ENCODE measurements at regions not wholly inside any gene's neighbourhood (a gene's known extent, or its start where the extent isn't known, plus 50 kb on each side); places are given as distances from the start of the nearest gene placed in this dataset.

- Mint-ChIP-seq H3K9me3 (peaks cover 0 to 3% (median 0%) of the 10 kb centered on the region in 7 donors), H3K36me3 (no peaks in the 10 kb centered on the region), H3K27me3 (ENCODE audit: low read depth in 3 of 3) (peaks cover 0 to 4% (median 0%) of the 10 kb centered on the region in 3 donors), H3K27ac (no peak overlapping the region), H3K4me3 (no peak overlapping the region), H3K4me1 (no peaks in the 10 kb centered on the region)
- Histone ChIP-seq H2AFZ (ENCODE audit: insufficient read depth, low read depth, low read length, poor library complexity, severe bottlenecking) (no peak overlapping the region), H3K4me3 (replicated peaks in 1 of 3; ENCODE audit: low read depth in 2 of 3, low read length in 3 of 3) (no peak overlapping the region), H3K36me3 (replicated peaks in 1 of 2; ENCODE audit: control insufficient read depth in 1 of 2, insufficient read depth in 2 of 2, low read length in 2 of 2) (no peaks in the 10 kb centered on the region), H4K20me1 (ENCODE audit: insufficient read depth, low read length) (no peaks in the 10 kb centered on the region), H3K4me2 (replicated peaks; ENCODE audit: extremely low read depth, low read length, poor library complexity, severe bottlenecking) (no peak overlapping the region), H3K27ac (ENCODE audit: low read depth in 1 of 2, low read length in 2 of 2) (no peak overlapping the region), H3K4me1 (ENCODE audit: control insufficient read depth in 1 of 2, insufficient read depth in 2 of 2, low read length in 2 of 2) (no peaks in the 10 kb centered on the region), H3K27me3 (ENCODE audit: control insufficient read depth in 2 of 2, insufficient read depth in 2 of 2, low read length in 2 of 2) (no peaks in the 10 kb centered on the region), H3K79me2 (ENCODE audit: insufficient read depth, low read length) (no peaks in the 10 kb centered on the region), H3K9ac (ENCODE audit: insufficient read depth, low read length, poor library complexity, severe bottlenecking) (no peak overlapping the region), H3K9me3 (replicated peaks in 1 of 2; ENCODE audit: control insufficient read depth in 1 of 2, insufficient read depth in 1 of 2, low read length in 2 of 2) (no peaks in the 10 kb centered on the region)
- intact Hi-C loops (cut with micrococcal nuclease) = no loop called here
- no peak for TF ChIP-seq CTCF (IDR thresholded peaks at IDR 0.05)
- 67% methylated on average over 1 of the region's 8 CpGs for WGBS (ENCODE audit: insufficient coverage)
- no peak for DNase-seq
Observed at GRCh38 chr16:49932434-49932833, 76.5 kb upstream of the ZNF423 start.

- Mint-ChIP-seq H3K36me3 (no peaks in the 10 kb centered on the region), H3K27ac (no peak overlapping the region), H3K4me3 (no peak overlapping the region), H3K9me3 (peaks cover 0 to 3% (median 0%) of the 10 kb centered on the region in 7 donors), H3K27me3 (ENCODE audit: low read depth in 3 of 3) (peaks cover 0 to 4% (median 0%) of the 10 kb centered on the region in 3 donors), H3K4me1 (no peaks in the 10 kb centered on the region)
- H3K4me1 ChIP-seq (ENCODE audit: control insufficient read depth in 1 of 2, insufficient read depth in 2 of 2, low read length in 2 of 2) = no peaks in the 10 kb centered on the region
- no peak overlapping the region for H3K27ac ChIP-seq (ENCODE audit: low read depth in 1 of 2, low read length in 2 of 2)
- no peak overlapping the region for H3K4me3 ChIP-seq (replicated peaks in 1 of 3; ENCODE audit: low read depth in 2 of 3, low read length in 3 of 3)
- H3K9me3 ChIP-seq (replicated peaks in 1 of 2; ENCODE audit: control insufficient read depth in 1 of 2, insufficient read depth in 1 of 2, low read length in 2 of 2) = no peaks in the 10 kb centered on the region
- DNase-seq = no peak
- intact Hi-C loops (cut with micrococcal nuclease) = no loop called here
- no peak overlapping the region for H3K4me2 ChIP-seq (replicated peaks; ENCODE audit: extremely low read depth, low read length, poor library complexity, severe bottlenecking)
- TF ChIP-seq CTCF (IDR thresholded peaks at IDR 0.05) = no peak
- no peaks in the 10 kb centered on the region for H4K20me1 ChIP-seq (ENCODE audit: insufficient read depth, low read length)
- H3K36me3 ChIP-seq (replicated peaks in 1 of 2; ENCODE audit: control insufficient read depth in 1 of 2, insufficient read depth in 2 of 2, low read length in 2 of 2) = no peaks in the 10 kb centered on the region
- no peaks in the 10 kb centered on the region for H3K27me3 ChIP-seq (ENCODE audit: control insufficient read depth in 2 of 2, insufficient read depth in 2 of 2, low read length in 2 of 2)
- no CpG with 5 or more reads among the region's 4 CpGs for WGBS (ENCODE audit: insufficient coverage)
- H3K9ac ChIP-seq (ENCODE audit: insufficient read depth, low read length, poor library complexity, severe bottlenecking) = no peak overlapping the region
- no peak overlapping the region for H2AFZ ChIP-seq (ENCODE audit: insufficient read depth, low read depth, low read length, poor library complexity, severe bottlenecking)
- no peaks in the 10 kb centered on the region for H3K79me2 ChIP-seq (ENCODE audit: insufficient read depth, low read length)
Observed at GRCh38 chr16:49932946-49933345, 77.0 kb upstream of the ZNF423 start.

Data from CD14-positive monocyte (primary cell).